BJ (cell line): ENCODE measurements at regions not wholly inside any gene's neighbourhood (a gene's known extent, or its start where the extent isn't known, plus 50 kb on each side); places are given as distances from the start of the nearest gene placed in this dataset.
A peak's percentile ranks its signal among the peaks of the same experiment; 100 is the strongest.

ENCODE experiments used
- CTCF ChIA-PET: fragments of 350-600 bp; formaldehyde crosslinking; extraction: SDS; loops from one replicate; lab custom pipeline; 2021; ENCODE audit warnings: antibody characterized with exemption, inconsistent platforms; lab: Yijun Ruan, JAX
- POLR2A ChIA-PET: fragments of 300-600 bp; sonication (Branson Sonifier 250); formaldehyde crosslinking; extraction: SDS; loops from one replicate; lab custom pipeline; 2021; ENCODE audit warnings: antibody characterized with exemption; lab: Charles Lee
- DNase-seq: peaks from one replicate; pipeline ENCODE4 v3.0.0-alpha.2; 2011; ENCODE audit warnings: low read depth
- H3K27me3 ChIP-seq: 2 replicates; pipeline ENCODE4 v1.6.0; 2011; ENCODE audit warnings: low read length; ENCODE audit not compliant: control insufficient read depth, insufficient read depth
- H3K36me3 ChIP-seq: 2 replicates; pipeline ENCODE4 v1.5.1; 2011; ENCODE audit warnings: low read length; ENCODE audit not compliant: control insufficient read depth, insufficient read depth
- H3K4me3 ChIP-seq: 2 replicates; pipeline ENCODE4 v1.5.1; 2011; ENCODE audit warnings: low read depth, mild to moderate bottlenecking, control low read depth, low read length
- CTCF ChIP-seq: IDR thresholded peaks from 2 replicates; pipeline ENCODE4 v1.5.1; 2011; ENCODE audit warnings: low read depth, mild to moderate bottlenecking, control low read depth, inconsistent platforms, low read length, moderate library complexity; ENCODE audit not compliant: insufficient read depth

- TF ChIP-seq CTCF, result no peak
- DNase-seq, result no peak
- no peaks in the 10 kb centered on the region for H3K36me3 ChIP-seq
- no peak overlapping the region for H3K4me3 ChIP-seq
- no peaks in the 10 kb centered on the region for H3K27me3 ChIP-seq
- ChIA-PET CTCF (no interaction called here), POLR2A (no interaction called here)
Measured at GRCh38 chrX:13119386-13119785, 75.0 kb upstream of the FAM9C start.

- CTCF ChIA-PET, result no interaction called here
- DNase-seq, result no peak
- no peak overlapping the region for H3K4me3 ChIP-seq
- no peaks in the 10 kb centered on the region for H3K27me3 ChIP-seq
- H3K36me3 ChIP-seq, result no peaks in the 10 kb centered on the region
- no peak for TF ChIP-seq CTCF
- POLR2A ChIA-PET, result no interaction called here
Measured at GRCh38 chrX:13115146-13115855, 70.9 kb upstream of the FAM9C start.

GRCh38 chrX:13112499-13112898, 68.1 kb upstream of the FAM9C start:
- no peaks in the 10 kb centered on the region for H3K27me3 ChIP-seq
- CTCF ChIA-PET, result no interaction called here
- H3K4me3 ChIP-seq, result no peak overlapping the region
- POLR2A ChIA-PET, result no interaction called here
- no peak for TF ChIP-seq CTCF
- no peaks in the 10 kb centered on the region for H3K36me3 ChIP-seq
- no peak for DNase-seq

- Histone ChIP-seq H3K36me3 (no peaks in the 10 kb centered on the region), H3K4me3 (no peak overlapping the region), H3K27me3 (no peaks in the 10 kb centered on the region)
- POLR2A ChIA-PET, result no interaction called here
- TF ChIP-seq CTCF, result no peak
- CTCF ChIA-PET, result no interaction called here
- peak; percentile 71 for DNase-seq
Measured at GRCh38 chrX:13110433-13111324, 66.3 kb upstream of the FAM9C start.

- POLR2A ChIA-PET, result no interaction called here
- H3K4me3 ChIP-seq, result no peak overlapping the region
- H3K27me3 ChIP-seq, result no peaks in the 10 kb centered on the region
- no peak for TF ChIP-seq CTCF
- no peaks in the 10 kb centered on the region for H3K36me3 ChIP-seq
- no peak for DNase-seq
- CTCF ChIA-PET, result no interaction called here
Measured at GRCh38 chrX:13109817-13110216, 65.4 kb upstream of the FAM9C start.
